ENCODE measurements at regions not wholly inside any gene's neighbourhood (a gene's known extent, or its start where the extent isn't known, plus 50 kb on each side); places are given as distances from the start of the nearest gene placed in this dataset.

GRCh38 chr5:163106098-163106497 is 331.3 kb upstream of the CCNG1 start:
- TF ChIP-seq CTCF (optimal IDR thresholded peaks at IDR 0.05 in 1 of 3, IDR thresholded peaks at IDR 0.05 in 1 of 3, conservative IDR thresholded peaks at IDR 0.05 in 1 of 3; ENCODE audit: extremely low read depth in 1 of 3, insufficient read depth in 2 of 3, low read length in 3 of 3) (no peak), EZH2 (IDR thresholded peaks at IDR 0.05; ENCODE audit: low read length) (no peak)

All from keratinocyte (primary cell).